NCI-H1417 (cell line): ENCODE measurements at regions not wholly inside any gene's neighbourhood (a gene's known extent, or its start where the extent isn't known, plus 50 kb on each side); places are given as distances from the start of the nearest gene placed in this dataset.
A peak's percentile ranks its signal among the peaks of the same experiment; 100 is the strongest.

Source experiments
- DNase-seq, 3 experiments: peaks; one replicate each; lab custom pipeline; 2025; lab: John Stamatoyannopoulos, UW

DNA sequence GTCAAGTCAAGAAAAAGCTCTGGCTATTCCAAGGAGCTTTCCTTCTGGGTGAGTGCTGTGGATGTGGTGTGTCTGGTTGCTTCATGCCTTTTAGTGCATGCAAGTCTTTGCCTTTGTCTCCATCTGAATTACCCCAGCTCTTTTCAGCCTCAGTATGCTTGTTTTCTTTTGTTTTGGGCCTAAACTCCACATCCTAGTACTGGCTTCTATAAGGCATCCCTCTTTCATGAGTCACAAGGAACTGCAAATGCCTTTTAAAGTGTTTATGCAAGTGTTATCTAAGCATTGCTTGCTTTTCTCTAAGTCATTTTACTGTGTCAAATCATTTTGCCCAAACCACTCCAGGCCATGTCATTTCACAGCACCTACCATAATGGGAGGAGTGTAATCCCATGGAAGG lies 132.1 kb downstream of the PLCE1 start:
- no peak for DNase-seq

DNA sequence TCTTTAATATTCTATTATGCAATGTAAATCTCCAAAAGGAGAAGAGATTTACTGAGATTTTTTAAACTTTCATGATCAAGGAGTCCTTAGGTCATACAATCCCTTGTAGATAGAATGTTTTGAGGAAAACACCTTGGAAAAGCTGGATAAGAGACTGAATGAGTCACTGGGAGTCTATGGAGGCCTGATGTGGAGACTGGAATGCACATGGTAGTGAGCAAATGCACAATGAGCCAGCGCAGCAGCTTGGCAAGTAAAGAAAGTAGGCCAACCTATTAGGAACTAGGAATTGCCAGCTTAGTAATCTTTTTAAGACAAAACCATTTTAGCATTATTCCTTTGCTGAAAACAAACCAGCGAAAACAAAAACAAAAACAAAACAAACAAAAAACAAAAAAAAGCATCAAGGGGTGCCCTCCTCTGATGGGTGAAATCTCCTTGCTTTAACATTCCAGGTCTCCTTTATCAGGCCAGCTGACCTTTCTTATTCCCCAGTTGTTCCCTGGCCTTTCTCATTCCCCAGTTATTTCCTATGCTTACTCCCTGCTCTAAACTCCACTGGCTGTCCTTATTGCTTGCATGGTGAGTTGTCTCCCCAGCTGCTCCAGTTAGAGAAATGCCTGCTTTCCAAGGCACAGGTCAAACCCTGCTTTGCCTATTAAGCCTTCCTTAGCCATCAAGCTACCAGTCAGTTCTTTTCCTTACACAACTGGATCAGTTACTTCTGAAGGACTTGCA lies 135.8 kb downstream of the PLCE1 start:
- no peak for DNase-seq

DNA sequence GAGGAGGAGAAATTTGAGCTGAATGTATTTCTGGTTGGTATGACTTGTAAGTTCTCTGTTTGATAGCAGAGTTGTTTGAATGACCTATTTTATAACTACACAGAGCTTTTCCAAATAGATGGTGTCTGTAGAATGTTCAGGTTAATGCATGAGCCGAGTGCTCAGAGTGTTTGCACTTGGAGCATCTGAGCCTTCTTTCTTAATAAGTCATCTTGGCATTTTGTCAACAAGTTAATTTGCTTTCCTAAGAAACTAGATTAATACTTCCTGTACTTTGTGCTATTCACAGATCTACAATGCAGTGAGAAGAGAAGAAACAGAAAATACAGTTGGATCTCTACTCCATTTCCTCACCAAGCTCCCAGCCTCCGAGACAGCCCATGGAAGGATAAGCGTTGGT lies 138.2 kb downstream of the PLCE1 start:
- no peak for DNase-seq

DNA sequence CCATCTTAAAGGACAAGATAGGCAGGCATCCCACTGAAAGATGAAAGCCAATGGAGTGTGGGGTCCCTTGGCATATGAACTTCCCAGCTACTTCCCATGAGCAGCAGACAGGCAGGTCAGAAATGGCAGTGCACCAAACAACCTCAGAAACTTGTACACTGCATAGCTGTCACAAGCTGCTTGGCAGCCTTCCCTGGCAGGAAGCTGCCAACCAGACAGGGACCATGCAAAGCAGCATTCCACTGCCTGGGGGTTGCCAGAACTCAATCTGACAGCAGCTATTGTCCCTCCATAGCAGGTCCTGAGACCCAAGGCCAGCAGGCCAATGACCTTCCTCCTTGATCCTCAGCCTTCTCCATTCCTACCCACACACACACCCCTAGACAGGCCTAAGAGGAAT lies 139.5 kb downstream of the PLCE1 start:
- DNase-seq: no peak

DNA sequence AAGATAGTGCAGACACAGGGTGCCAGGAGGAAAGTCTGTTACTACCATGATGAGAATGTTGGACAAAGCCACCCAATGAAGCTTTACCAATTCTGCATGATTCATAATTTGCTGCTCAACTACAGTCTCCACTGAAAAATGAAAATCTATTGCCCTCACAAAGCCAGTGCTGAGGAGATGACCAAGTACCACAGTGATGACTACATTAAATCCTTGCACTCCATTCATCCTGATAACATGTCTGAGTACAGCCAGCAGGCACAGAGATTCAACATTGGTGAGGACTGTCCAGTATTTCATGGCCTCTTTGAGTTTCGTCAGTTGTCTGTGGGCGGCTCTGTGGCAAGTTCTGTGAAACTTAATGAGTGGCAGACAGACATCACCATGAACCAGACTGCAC lies 144.0 kb downstream of the PLCE1 start:
- no peak for DNase-seq

DNA sequence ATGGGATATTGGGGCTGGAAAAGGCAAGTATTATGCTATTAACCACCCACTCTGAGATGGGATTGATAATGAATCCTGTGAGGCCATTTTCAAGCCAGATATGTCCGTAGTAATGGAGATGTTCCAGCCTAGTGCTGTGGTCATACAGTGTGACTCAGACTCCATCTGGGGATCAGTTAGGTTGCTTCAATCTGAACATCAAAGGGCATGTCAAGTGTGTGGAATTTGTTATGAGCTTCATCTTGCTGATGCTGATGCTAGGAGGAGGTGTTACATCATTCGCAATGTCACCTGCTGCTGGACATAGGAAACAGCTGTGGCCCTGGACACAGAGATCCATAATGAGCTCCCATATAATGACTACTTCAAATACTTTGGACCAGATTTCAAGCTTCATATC lies 144.7 kb downstream of the PLCE1 start:
- no peak for DNase-seq

DNA sequence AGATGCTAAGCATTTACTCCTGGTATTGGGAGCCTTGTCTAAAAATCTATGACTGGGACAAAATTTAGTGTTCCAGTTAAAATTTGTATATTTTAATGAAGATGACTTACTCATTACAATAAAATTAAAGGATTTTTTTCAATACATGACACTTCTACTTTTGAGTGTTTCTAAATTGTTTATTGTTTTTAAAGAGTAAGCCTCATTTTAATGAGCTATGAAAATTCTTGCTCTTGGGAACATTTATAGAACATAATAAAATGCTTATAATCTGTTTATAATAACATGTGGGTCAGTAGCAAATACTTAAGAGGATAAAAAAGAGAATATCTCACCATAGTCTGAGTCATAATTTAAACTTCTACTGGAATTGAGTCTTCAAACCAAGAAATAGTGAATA lies 149.5 kb downstream of the PLCE1 start:
- DNase-seq: no peak

DNA sequence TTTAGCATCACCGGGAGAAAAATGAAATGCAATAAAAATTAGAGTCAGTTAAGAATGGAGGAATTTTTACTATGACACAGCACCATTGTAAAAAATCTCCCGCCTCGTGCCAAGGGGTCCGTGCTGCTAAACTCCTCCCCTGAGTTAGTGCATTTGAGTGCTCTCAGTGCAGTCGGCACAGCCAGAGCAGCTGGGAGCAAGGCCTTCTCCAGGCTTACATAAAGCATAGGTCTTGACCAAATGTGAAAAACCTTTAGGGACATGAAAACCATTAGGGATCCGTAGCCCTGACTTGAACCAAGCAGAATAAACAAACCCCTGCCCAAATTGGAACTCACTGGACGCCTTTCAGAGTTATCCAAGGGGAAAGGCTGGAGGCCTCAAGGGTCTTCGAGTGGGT lies 152.6 kb downstream of the PLCE1 start:
- DNase-seq: no peak

DNA sequence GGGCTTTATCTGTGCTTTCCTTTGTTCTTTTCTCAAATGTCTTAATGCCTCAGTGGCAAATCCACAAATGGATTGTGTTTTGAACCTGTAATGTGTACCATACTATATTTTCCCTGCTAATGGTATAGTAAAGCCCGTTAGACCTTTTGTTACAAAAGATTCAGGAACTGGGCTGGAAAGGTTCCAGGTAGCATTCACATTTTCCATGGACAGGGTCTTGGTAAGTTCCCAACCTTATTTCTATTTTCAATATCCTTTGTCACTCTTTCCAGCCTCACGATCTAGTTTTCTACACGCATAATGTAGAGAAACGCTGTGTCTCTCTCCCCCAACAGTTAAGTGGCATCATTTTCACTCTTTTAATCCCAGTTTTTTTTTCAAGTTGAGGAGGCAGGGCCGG lies 153.0 kb downstream of the PLCE1 start:
- DNase-seq: no peak

DNA sequence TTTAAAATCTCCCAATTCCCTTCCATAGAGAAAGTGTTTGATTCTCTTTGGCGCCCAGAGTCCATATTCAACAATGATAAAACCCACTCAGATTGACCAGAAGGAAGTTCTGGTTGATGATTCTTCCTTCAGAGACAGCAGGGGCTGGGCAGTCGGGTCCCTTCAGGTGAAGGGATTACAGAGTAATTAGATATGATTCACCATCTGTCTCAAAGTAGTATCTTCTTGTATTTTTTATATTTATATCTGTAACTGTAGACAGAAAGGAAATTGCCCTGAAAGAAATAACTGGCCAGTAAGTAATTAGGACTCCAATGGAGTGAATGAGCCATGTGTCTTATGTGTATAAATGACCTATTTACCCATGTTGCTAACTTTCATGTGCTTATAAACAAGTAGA lies 156.0 kb downstream of the PLCE1 start:
- DNase-seq: no peak

DNA sequence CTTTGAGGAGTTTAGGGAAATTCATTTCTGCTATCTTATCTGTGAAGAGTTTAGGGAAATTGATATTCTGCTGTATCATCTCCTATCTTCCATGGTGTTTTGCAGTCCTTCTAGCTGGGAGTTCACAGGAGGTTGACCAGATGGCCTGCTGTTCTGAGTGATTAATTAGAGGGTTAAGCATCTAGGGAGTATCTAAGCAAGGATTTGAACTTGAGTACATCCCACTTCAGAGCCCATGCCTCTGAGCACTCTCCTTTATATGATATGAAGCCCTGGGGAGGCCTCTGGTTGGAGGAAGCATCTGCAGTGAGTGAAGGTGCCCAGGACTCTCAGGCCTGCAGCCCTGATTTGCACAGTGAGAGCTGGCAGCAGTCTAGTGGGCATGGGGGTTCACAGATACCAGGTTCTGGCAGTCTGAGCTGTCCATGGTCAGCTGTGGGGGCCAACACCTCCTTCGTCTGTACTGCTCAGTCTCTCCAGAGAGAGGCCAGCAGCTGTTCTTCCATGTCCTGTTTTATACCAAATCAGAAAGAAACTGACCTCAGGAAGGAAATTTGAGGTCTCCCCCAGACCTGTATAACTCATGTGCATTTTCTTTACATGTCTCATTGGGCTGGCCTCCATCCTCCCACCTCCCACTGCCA lies 156.9 kb downstream of the PLCE1 start:
- DNase-seq: peak in 1 of 3 experiments; percentile 6

DNA sequence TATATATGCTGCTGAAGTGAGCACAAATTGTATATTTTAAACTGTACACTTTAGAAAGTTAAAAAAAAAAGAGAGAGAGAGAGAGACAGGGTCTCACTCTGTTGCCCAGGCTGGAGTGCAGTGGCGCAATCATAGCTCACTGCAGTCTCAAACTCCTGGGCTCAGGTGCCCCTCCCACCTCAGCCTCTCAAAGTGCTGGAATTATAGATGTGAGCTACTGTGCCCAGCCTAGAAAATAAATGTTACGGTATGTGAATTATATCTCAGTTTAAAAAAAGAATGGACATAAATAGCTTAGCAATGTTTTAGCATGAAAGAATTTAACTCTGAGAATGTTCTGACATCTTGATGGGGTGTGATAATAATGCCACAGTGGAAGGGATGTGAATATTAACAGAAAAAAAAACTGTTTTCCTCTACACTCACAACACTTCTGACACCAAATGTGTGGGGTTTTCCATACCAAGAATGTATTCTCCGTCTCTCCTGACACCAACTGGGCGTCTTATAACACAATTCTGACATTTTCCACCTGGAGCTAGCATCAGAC lies 162.1 kb downstream of the PLCE1 start:
- DNase-seq: no peak

DNA sequence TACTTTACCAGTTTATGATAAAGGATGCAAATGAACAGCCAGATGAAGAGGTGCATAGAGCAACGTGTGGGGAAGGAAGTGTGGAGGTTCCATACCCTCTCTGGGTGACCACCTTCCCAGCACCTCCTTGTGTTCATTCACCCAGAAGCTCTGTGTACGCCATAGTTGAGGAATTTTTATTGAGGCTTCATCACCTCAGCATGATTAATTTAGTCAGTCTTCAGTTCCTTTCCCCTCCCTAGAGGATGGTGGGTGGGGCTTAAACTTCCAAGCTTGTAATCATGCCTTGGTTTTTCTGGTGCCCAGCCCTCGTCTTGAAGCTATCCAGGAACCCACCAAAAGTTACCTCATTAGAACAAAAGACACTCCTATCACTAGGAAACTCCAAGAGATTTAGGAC lies 162.7 kb downstream of the PLCE1 start:
- no peak for DNase-seq

DNA sequence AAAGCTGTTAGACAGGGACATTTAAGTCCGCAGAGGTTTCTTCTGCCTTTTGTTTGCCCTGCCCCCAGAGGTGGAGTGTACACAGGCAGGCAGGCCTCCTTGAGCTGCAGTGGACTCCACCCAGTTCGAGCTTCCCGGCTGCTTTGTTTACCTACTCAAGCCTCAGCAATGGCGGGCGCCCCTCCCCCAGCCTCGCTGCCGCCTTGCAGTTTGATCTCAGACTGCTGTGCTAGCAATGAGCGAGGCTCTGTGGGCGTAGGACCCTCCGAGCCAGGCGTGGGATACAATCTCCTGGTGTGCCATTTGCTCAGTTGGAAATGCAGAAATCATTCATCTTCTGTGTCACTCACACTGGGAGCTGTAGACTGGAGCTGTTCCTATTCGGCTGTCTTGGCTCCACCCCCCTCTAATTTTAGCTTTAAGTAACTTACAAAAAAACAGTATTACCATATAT lies 171.5 kb downstream of the PLCE1 start:
- peak in 1 of 3 experiments; percentile 1 for DNase-seq

DNA sequence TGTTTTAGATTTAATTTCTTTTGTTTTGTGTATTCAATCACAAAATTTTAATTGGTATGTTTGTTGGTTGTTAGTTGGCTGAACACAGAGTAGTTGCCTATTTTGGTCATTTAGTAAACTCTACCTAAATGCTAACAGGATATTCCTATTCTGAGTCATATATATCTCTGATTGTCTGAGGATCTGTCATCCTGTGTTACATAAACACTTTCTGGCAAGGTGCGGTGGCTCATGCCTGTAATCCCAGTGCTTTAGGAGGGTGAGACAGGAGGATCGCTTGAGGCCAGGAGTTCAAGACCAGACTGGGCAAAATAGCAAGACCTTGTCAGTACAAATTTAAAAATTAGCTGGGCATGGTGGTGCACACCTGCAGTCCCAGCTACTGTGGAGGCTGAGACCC lies 178.6 kb downstream of the PLCE1 start:
- no peak for DNase-seq

DNA sequence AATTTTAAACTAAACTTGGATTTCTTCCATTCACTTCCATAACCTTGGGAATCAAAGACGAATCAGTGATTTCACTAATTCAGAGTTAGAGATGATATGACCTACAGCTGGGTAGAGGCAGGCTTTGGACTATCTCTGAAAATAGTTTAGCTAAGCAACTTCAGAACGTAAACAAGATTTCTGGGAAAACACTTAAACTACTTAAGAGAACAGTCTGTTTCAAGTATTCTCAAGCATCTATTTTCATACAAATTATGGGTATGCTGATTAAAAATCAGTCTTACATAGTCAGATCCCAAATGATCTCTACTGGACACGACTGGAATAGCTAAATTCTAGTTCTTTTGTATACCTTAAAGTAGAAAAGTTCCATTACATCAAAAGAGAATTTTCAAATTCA lies 179.9 kb downstream of the PLCE1 start:
- DNase-seq: no peak

DNA sequence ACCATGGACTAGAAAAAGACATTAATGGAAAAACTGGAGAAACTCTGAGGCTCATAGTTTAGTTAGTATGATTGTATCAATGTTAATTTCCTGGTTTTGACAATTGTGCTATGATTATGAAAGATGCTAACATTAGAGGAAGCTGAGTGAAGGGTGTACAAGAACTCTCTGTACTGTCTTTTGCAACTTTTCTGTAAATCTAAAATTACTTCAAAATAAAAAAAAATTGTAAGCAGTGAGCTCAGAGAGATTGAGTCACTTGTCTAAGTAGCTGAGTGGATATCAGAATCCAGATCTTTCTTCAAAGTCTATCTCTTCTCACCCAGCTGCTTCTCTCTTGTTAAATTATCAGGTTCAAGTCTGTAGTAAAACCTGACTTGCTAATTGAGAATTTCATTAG lies 181.1 kb downstream of the PLCE1 start:
- no peak for DNase-seq

DNA sequence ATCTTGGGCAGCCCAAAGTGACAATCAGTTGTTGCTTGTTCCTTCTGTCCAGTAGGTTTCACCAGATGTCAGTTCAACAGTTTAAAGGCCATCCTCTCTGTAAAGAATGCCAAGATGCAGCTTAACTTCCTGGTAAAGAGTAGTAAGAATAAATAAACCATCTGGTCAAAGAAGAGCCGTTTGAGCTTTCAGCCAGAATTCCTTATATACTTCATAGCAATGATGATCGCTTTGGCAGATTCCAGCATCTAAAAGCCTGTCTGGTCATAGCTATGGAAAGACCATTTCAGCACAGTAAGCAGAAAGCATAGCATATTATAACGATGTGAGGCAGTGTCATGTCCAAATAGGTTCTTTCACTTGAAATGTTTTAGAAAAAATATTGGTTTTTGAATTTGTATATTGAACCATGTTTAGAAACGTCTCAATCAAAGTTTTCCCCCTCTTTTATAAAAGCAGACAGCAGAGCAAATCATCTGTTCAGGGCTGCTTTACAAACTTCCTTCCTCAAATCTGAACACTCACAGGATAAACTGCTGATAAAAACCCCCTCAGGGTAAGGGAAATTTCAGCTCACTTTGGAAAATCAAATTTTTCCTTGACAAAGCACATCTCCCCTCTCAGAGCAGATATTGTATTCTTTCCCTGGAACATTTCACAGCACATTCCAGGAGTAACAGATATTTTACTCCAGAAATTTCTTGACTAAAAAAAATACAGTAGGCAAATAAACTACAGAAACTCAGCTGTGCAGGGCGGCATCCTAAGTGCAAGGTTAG lies 184.1 kb downstream of the NOC3L start:
- no peak for DNase-seq

DNA sequence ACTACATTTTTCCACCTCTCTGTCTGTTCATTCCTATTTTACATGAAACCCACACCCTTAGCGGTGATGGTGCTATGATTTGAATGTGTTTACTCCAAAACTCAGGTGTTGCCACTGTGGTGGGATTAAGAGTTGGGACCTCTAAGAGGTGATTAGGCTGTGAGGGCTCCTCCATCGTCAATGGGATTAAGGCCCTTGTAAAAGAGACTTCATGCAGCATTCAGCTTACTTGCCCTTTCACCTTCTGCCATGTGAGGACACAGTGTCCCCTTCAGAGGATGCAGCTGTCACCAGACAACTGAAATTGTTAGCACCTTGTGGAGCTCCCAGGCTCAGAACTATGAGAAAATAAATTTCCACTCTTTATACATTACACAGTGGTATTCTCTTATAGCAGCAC lies 182.2 kb downstream of the NOC3L start:
- no peak for DNase-seq

DNA sequence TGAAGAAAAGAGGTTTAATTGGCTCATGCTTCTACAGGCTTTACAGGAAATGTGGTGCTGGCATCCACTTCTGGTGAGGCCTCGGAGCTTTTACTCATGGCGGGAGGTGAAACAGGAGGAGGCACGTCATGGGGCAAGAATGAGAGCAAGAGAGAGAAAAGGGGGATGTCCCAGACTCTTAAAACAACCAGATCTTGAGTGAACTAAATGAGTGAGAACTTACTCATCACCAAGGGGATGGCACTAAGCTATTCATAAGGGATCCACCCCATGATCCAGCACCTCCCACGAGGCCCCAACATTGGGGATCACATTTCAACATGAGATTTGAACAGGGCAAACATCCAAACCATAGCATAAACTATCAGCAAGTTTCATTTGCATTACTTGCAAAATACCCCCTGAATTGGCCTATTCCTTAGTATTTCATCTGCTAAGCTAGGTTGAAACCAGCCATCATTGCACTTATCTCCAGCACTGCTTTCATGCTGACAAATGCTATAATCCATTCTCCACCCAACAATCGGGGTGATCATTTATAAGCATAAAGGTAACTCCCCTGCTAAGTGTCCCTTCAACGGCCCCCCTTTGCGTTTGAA lies 179.0 kb downstream of the NOC3L start:
- no peak for DNase-seq

DNA sequence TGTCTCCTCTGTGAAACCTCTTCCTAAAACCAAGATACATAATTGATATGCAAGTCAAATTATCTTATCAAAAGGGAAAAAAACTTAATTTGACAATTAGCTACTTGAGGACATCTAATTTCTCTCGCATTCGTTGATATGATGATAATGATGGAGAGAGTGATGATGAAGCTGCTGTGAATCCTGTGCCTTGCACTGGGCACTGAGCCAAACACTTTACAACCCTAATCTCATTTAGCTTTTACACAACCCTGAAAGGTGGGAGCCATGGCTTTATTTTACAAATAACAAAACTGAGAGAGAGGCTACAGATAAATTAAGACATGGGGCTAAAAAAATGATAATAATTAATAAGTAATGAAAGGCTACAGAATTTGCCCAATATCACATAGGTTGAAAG lies 176.0 kb downstream of the NOC3L start:
- peak in 1 of 3 experiments; percentile 26 for DNase-seq

DNA sequence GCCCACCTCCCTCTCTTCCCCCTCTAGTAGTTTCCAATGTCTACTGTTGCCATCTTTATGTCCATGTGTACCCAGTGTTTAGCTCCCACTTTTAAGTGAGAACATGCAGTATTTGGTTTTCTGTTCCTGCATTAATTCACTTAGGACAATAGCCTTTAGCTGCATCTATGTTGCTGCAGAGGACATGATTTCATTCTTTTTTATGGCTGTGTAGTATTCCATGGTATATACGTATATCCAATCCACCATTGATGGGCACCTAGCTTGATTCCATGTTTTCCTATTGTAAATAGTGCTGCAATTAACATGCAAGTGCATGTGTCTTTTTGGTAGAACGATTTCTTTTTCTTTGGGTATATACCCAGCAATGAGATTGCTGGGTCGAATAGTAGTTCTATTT lies 170.4 kb downstream of the NOC3L start:
- DNase-seq: no peak
